Loucy (cell line): ENCODE measurements at regions not wholly inside any gene's neighbourhood (a gene's known extent, or its start where the extent isn't known, plus 50 kb on each side); places are given as distances from the start of the nearest gene placed in this dataset.

Source experiments
- H2AFZ ChIP-seq: fragments of 200-600 bp; sonication (generic); 2 replicates; pipeline ENCODE4 v1.6.0; 2016; ENCODE audit warnings: antibody characterized with exemption, mild to moderate bottlenecking, low read length, moderate library complexity
- H3F3A ChIP-seq: fragments of 200-600 bp; 2 replicates; pipeline ENCODE4 v1.6.0; 2016; ENCODE audit warnings: antibody characterized with exemption, low read depth, mild to moderate bottlenecking
- H3K27me3 ChIP-seq: fragments of 200-600 bp; sonication (generic); 2 replicates; pipeline ENCODE4 v1.6.1; 2014; ENCODE audit warnings: low read length, mild to moderate bottlenecking; ENCODE audit not compliant: insufficient read depth, poor library complexity, severe bottlenecking
- H3K36me3 ChIP-seq: fragments of 200-600 bp; sonication (generic); 2 replicates; pipeline ENCODE4 v1.6.1; 2016; ENCODE audit warnings: low read length; ENCODE audit not compliant: insufficient read depth
- H3K4me1 ChIP-seq: fragments of 200-600 bp; sonication (generic); 2 replicates; pipeline ENCODE4 v1.5.1; 2014; ENCODE audit warnings: low read length, mild to moderate bottlenecking; ENCODE audit not compliant: insufficient read depth, poor library complexity, severe bottlenecking
- H3K4me2 ChIP-seq: fragments of 200-600 bp; sonication (generic); 2 replicates; pipeline ENCODE4 v1.6.0; 2014; ENCODE audit warnings: antibody characterized with exemption, low read length, low read depth, mild to moderate bottlenecking; ENCODE audit not compliant: poor library complexity, severe bottlenecking
- H3K4me3 ChIP-seq: fragments of 200-600 bp; sonication (generic); 2 replicates; pipeline ENCODE4 v1.5.1; 2014; ENCODE audit warnings: low read length, mild to moderate bottlenecking, mixed read lengths; ENCODE audit not compliant: poor library complexity, severe bottlenecking
- H3K79me2 ChIP-seq: fragments of 200-600 bp; sonication (generic); 2 replicates; pipeline ENCODE4 v1.6.1; 2014; ENCODE audit warnings: low read length; ENCODE audit not compliant: insufficient read depth
- H3K9ac ChIP-seq: fragments of 200-600 bp; sonication (generic); 2 replicates; pipeline ENCODE4 v1.6.0; 2014; ENCODE audit warnings: mild to moderate bottlenecking, low read depth, low read length, moderate library complexity; ENCODE audit not compliant: poor library complexity, severe bottlenecking
- H3K9me2 ChIP-seq: fragments of 200-600 bp; sonication (generic); replicated peaks from 2 replicates; pipeline ENCODE4 v1.6.1; 2016; ENCODE audit warnings: low read depth, low read length, mixed read lengths
- H3K9me3 ChIP-seq: fragments of 200-600 bp; sonication (generic); 2 replicates; pipeline ENCODE4 v1.6.1; 2014; ENCODE audit warnings: mild to moderate bottlenecking, antibody characterized with exemption, low read length, low read depth; ENCODE audit not compliant: insufficient read depth
- H4K20me1 ChIP-seq: fragments of 200-600 bp; sonication (generic); 2 replicates; pipeline ENCODE4 v1.6.0; 2014; ENCODE audit warnings: antibody characterized with exemption, low read length, mild to moderate bottlenecking; ENCODE audit not compliant: insufficient read depth, poor library complexity, severe bottlenecking
- CTCF ChIP-seq: fragments of 200-600 bp; sonication (generic); conservative IDR thresholded peaks from 2 replicates; pipeline ENCODE4 v1.5.1; 2014; ENCODE audit warnings: mild to moderate bottlenecking, antibody characterized with exemption, low read length
- EZH2phosphoT487 ChIP-seq: fragments of 200-600 bp; IDR thresholded peaks from 2 replicates; pipeline ENCODE4 v1.6.1; 2018; ENCODE audit warnings: antibody characterized with exemption, mild to moderate bottlenecking, moderate library complexity, borderline replicate concordance

GRCh38 chr3:71900057-71900456 is 115.1 kb upstream of the PROK2 start:
- no peaks in the 10 kb centered on the region for H3K27me3 ChIP-seq
- H4K20me1 ChIP-seq: no peaks in the 10 kb centered on the region
- no peak overlapping the region for H2AFZ ChIP-seq
- H3K9me3 ChIP-seq: no peaks in the 10 kb centered on the region
- peaks cover 4% of the 10 kb centered on the region for H3K4me1 ChIP-seq
- H3K4me3 ChIP-seq: no peak overlapping the region
- H3K79me2 ChIP-seq: no peaks in the 10 kb centered on the region
- H3K4me2 ChIP-seq: no peak overlapping the region
- H3K9me2 ChIP-seq: no peaks in the 10 kb centered on the region
- TF ChIP-seq EZH2phosphoT487 (no peak), CTCF (no peak)
- H3F3A ChIP-seq: no peaks in the 10 kb centered on the region
- no peak overlapping the region for H3K9ac ChIP-seq
- H3K36me3 ChIP-seq: no peaks in the 10 kb centered on the region

GRCh38 chr3:71896751-71897150 is 111.8 kb upstream of the PROK2 start:
- H3K4me3 ChIP-seq: no peak overlapping the region
- H4K20me1 ChIP-seq: no peaks in the 10 kb centered on the region

GRCh38 chr3:71893702-71894479 is 108.9 kb upstream of the PROK2 start:
- Histone ChIP-seq H3K4me3 (no peak overlapping the region), H3K9me2 (no peaks in the 10 kb centered on the region), H3K9me3 (no peaks in the 10 kb centered on the region), H3F3A (no peaks in the 10 kb centered on the region), H2AFZ (no peak overlapping the region), H4K20me1 (no peaks in the 10 kb centered on the region), H3K9ac (no peak overlapping the region), H3K79me2 (no peaks in the 10 kb centered on the region), H3K4me2 (no peak overlapping the region), H3K27me3 (no peaks in the 10 kb centered on the region), H3K36me3 (no peaks in the 10 kb centered on the region), H3K4me1 (no peaks in the 10 kb centered on the region)
- TF ChIP-seq EZH2phosphoT487 (no peak), CTCF (no peak)

More at GRCh38 chr3:71896751-71897150, 111.8 kb upstream of the PROK2 start:
- no peaks in the 10 kb centered on the region for H3K9me3 ChIP-seq
- H3K27me3 ChIP-seq: no peaks in the 10 kb centered on the region
- no peaks in the 10 kb centered on the region for H3F3A ChIP-seq
- H2AFZ ChIP-seq: no peak overlapping the region
- TF ChIP-seq CTCF: no peak
- H3K4me1 ChIP-seq: no peaks in the 10 kb centered on the region
- H3K36me3 ChIP-seq: no peaks in the 10 kb centered on the region
- H3K9me2 ChIP-seq: no peaks in the 10 kb centered on the region
- H3K4me2 ChIP-seq: no peak overlapping the region
- H3K79me2 ChIP-seq: no peaks in the 10 kb centered on the region
- no peak overlapping the region for H3K9ac ChIP-seq
